ENCODE measurements at regions not wholly inside any gene's neighbourhood (a gene's known extent, or its start where the extent isn't known, plus 50 kb on each side); places are given as distances from the start of the nearest gene placed in this dataset.

- H3K4me1 Mint-ChIP-seq (ENCODE audit: low read depth): no peaks in the 10 kb centered on the region
- peaks cover 21% of the 10 kb centered on the region for H3K9me3 Mint-ChIP-seq
- no peak overlapping the region for H3K4me3 Mint-ChIP-seq
- no peaks in the 10 kb centered on the region for H3K27me3 Mint-ChIP-seq
- no peak overlapping the region for H3K27ac Mint-ChIP-seq
- H3K36me3 Mint-ChIP-seq (ENCODE audit: low read depth): no peaks in the 10 kb centered on the region
Observed at GRCh38 chr6:164427728-164428402, 881.5 kb downstream of the C6orf118 start.

GRCh38 chr6:164424489-164424888 lies 884.9 kb downstream of the C6orf118 start:
- Mint-ChIP-seq H3K9me3 (peaks cover 28% of the 10 kb centered on the region), H3K4me3 (no peak overlapping the region), H3K27ac (no peak overlapping the region), H3K36me3 (ENCODE audit: low read depth) (no peaks in the 10 kb centered on the region), H3K4me1 (ENCODE audit: low read depth) (no peaks in the 10 kb centered on the region), H3K27me3 (no peaks in the 10 kb centered on the region)

GRCh38 chr6:164419099-164419498 lies 890.3 kb downstream of the C6orf118 start:
- H3K4me3 Mint-ChIP-seq: no peak overlapping the region
- H3K27ac Mint-ChIP-seq: no peak overlapping the region
- H3K27me3 Mint-ChIP-seq: no peaks in the 10 kb centered on the region
- H3K4me1 Mint-ChIP-seq (ENCODE audit: low read depth): no peaks in the 10 kb centered on the region
- no peaks in the 10 kb centered on the region for H3K36me3 Mint-ChIP-seq (ENCODE audit: low read depth)
- H3K9me3 Mint-ChIP-seq: peaks cover 26% of the 10 kb centered on the region

- peaks cover 20% of the 10 kb centered on the region for H3K9me3 Mint-ChIP-seq
- no peak overlapping the region for H3K4me3 Mint-ChIP-seq
- no peaks in the 10 kb centered on the region for H3K27me3 Mint-ChIP-seq
- no peak overlapping the region for H3K27ac Mint-ChIP-seq
- H3K4me1 Mint-ChIP-seq (ENCODE audit: low read depth): no peaks in the 10 kb centered on the region
- no peaks in the 10 kb centered on the region for H3K36me3 Mint-ChIP-seq (ENCODE audit: low read depth)
Observed at GRCh38 chr6:164418262-164418588, 891.2 kb downstream of the C6orf118 start.

- Mint-ChIP-seq H3K4me1 (ENCODE audit: low read depth) (no peaks in the 10 kb centered on the region), H3K27ac (no peak overlapping the region), H3K4me3 (no peak overlapping the region), H3K27me3 (no peaks in the 10 kb centered on the region), H3K9me3 (peaks cover 19% of the 10 kb centered on the region), H3K36me3 (ENCODE audit: low read depth) (no peaks in the 10 kb centered on the region)
Observed at GRCh38 chr6:164417537-164418261, 891.7 kb downstream of the C6orf118 start.

- Mint-ChIP-seq H3K4me1 (ENCODE audit: low read depth) (no peaks in the 10 kb centered on the region), H3K4me3 (no peak overlapping the region), H3K27ac (no peak overlapping the region), H3K9me3 (peaks cover 6% of the 10 kb centered on the region), H3K36me3 (ENCODE audit: low read depth) (no peaks in the 10 kb centered on the region), H3K27me3 (no peaks in the 10 kb centered on the region)
Observed at GRCh38 chr6:164415832-164416563, 893.4 kb downstream of the C6orf118 start.

GRCh38 chr6:164414695-164415094 lies 894.7 kb downstream of the C6orf118 start:
- no peaks in the 10 kb centered on the region for H3K9me3 Mint-ChIP-seq
- H3K36me3 Mint-ChIP-seq (ENCODE audit: low read depth): no peaks in the 10 kb centered on the region
- no peak overlapping the region for H3K4me3 Mint-ChIP-seq

GRCh38 chr6:164412566-164412965 lies 896.8 kb downstream of the C6orf118 start:
- Mint-ChIP-seq H3K4me3 (no peak overlapping the region), H3K27me3 (no peaks in the 10 kb centered on the region), H3K27ac (no peak overlapping the region), H3K9me3 (no peaks in the 10 kb centered on the region), H3K36me3 (ENCODE audit: low read depth) (no peaks in the 10 kb centered on the region), H3K4me1 (ENCODE audit: low read depth) (no peaks in the 10 kb centered on the region)

More at GRCh38 chr6:164414695-164415094, 894.7 kb downstream of the C6orf118 start:
- no peaks in the 10 kb centered on the region for H3K27me3 Mint-ChIP-seq
- no peak overlapping the region for H3K27ac Mint-ChIP-seq
- no peaks in the 10 kb centered on the region for H3K4me1 Mint-ChIP-seq (ENCODE audit: low read depth)

- H3K27me3 Mint-ChIP-seq: no peaks in the 10 kb centered on the region
Observed at GRCh38 chr6:164410017-164410416, 899.4 kb downstream of the C6orf118 start.

GRCh38 chr6:164409309-164410009 lies 899.9 kb downstream of the C6orf118 start:
- no peaks in the 10 kb centered on the region for H3K4me1 Mint-ChIP-seq (ENCODE audit: low read depth)
- H3K36me3 Mint-ChIP-seq (ENCODE audit: low read depth): no peaks in the 10 kb centered on the region
- no peaks in the 10 kb centered on the region for H3K27me3 Mint-ChIP-seq
- peaks cover 5% of the 10 kb centered on the region for H3K9me3 Mint-ChIP-seq
- no peak overlapping the region for H3K27ac Mint-ChIP-seq
- no peak overlapping the region for H3K4me3 Mint-ChIP-seq

More at GRCh38 chr6:164410017-164410416, 899.4 kb downstream of the C6orf118 start:
- H3K9me3 Mint-ChIP-seq: peaks cover 2% of the 10 kb centered on the region
- no peaks in the 10 kb centered on the region for H3K36me3 Mint-ChIP-seq (ENCODE audit: low read depth)
- no peak overlapping the region for H3K4me3 Mint-ChIP-seq
- H3K4me1 Mint-ChIP-seq (ENCODE audit: low read depth): no peaks in the 10 kb centered on the region
- H3K27ac Mint-ChIP-seq: no peak overlapping the region

- Mint-ChIP-seq H3K4me3 (no peak overlapping the region), H3K36me3 (ENCODE audit: low read depth) (no peaks in the 10 kb centered on the region), H3K27ac (no peak overlapping the region), H3K9me3 (peaks cover 5% of the 10 kb centered on the region), H3K27me3 (no peaks in the 10 kb centered on the region), H3K4me1 (ENCODE audit: low read depth) (no peaks in the 10 kb centered on the region)
Observed at GRCh38 chr6:164408868-164409267, 900.5 kb downstream of the C6orf118 start.

GRCh38 chr6:164404812-164405488 lies 904.5 kb downstream of the C6orf118 start:
- no peaks in the 10 kb centered on the region for H3K4me1 Mint-ChIP-seq (ENCODE audit: low read depth)
- no peaks in the 10 kb centered on the region for H3K36me3 Mint-ChIP-seq (ENCODE audit: low read depth)
- no peak overlapping the region for H3K27ac Mint-ChIP-seq
- peaks cover 5% of the 10 kb centered on the region for H3K9me3 Mint-ChIP-seq
- H3K27me3 Mint-ChIP-seq: no peaks in the 10 kb centered on the region
- H3K4me3 Mint-ChIP-seq: no peak overlapping the region

GRCh38 chr6:164401871-164402270 lies 907.5 kb downstream of the C6orf118 start:
- H3K36me3 Mint-ChIP-seq (ENCODE audit: low read depth): no peaks in the 10 kb centered on the region
- no peak overlapping the region for H3K27ac Mint-ChIP-seq
- H3K4me3 Mint-ChIP-seq: no peak overlapping the region
- H3K9me3 Mint-ChIP-seq: peaks cover 5% of the 10 kb centered on the region
- H3K27me3 Mint-ChIP-seq: no peaks in the 10 kb centered on the region
- peaks cover 4% of the 10 kb centered on the region for H3K4me1 Mint-ChIP-seq (ENCODE audit: low read depth)

- H3K27me3 Mint-ChIP-seq: no peaks in the 10 kb centered on the region
- no peak overlapping the region for H3K27ac Mint-ChIP-seq
- H3K4me1 Mint-ChIP-seq (ENCODE audit: low read depth): peaks cover 5% of the 10 kb centered on the region
- H3K4me3 Mint-ChIP-seq: no peak overlapping the region
- H3K9me3 Mint-ChIP-seq: peaks cover 8% of the 10 kb centered on the region
- H3K36me3 Mint-ChIP-seq (ENCODE audit: low read depth): no peaks in the 10 kb centered on the region
Observed at GRCh38 chr6:164398647-164399046, 910.8 kb downstream of the C6orf118 start.

Data from stimulated activated naive CD8-positive, alpha-beta T cell treated with anti-CD3 and anti-CD28 coated beads, Interleukin-15, Interleukin-2, amounts not matched to agents 100 ng/mL and 50 ng/mL, for 24 hours (primary cell).